IMR-90 (cell line): ENCODE measurements at regions not wholly inside any gene's neighbourhood (a gene's known extent, or its start where the extent isn't known, plus 50 kb on each side); places are given as distances from the start of the nearest gene placed in this dataset.

ENCODE experiments used
- ATAC-seq: fragments of 200-7000 bp; cut with Tn5 transposase; 2 replicates; pipeline ENCODE4 v1.9.1; 2020; ENCODE audit warnings: low read depth, mild to moderate bottlenecking, moderate library complexity
- BruUV-seq: library from RNA; stranded (reverse); fragments of 400-500 nt; replicated peaks from 2 replicates; lab custom pipeline; 2021; lab: Mats Ljungman, UMichigan
- CTCF ChIA-PET: fragments of 300-600 bp; formaldehyde crosslinking; extraction: SDS; loops from one replicate; lab custom pipeline; 2021; ENCODE audit warnings: antibody characterized with exemption; lab: Yijun Ruan, JAX
- POLR2A ChIA-PET: fragments of 300-600 bp; sonication (Branson Sonifier 250); formaldehyde crosslinking; loops from one replicate; lab custom pipeline; 2022; ENCODE audit warnings: antibody characterized with exemption; ENCODE audit not compliant: unreplicated experiment; lab: Charles Lee
- DNase-seq: peaks from one replicate; pipeline ENCODE4 v3.0.0; 2013
- H2AFZ ChIP-seq: replicated peaks from 2 replicates; pipeline ENCODE3; 2013; ENCODE audit warnings: low read length, mild to moderate bottlenecking; ENCODE audit not compliant: poor library complexity
- H2AK5ac ChIP-seq: 2 replicates; pipeline ENCODE4 v1.6.1; 2013; ENCODE audit warnings: low read depth, low read length, inconsistent platforms
- H2AK9ac ChIP-seq: replicated peaks from 2 replicates; pipeline ENCODE3; 2013; ENCODE audit warnings: mild to moderate bottlenecking, low read depth, low read length, moderate library complexity; ENCODE audit not compliant: poor library complexity
- H2BK120ac ChIP-seq: 2 replicates; pipeline ENCODE4 v1.6.1; 2013; ENCODE audit warnings: low read depth, low read length, inconsistent platforms
- H2BK15ac ChIP-seq: 3 replicates; pipeline ENCODE4 v1.6.1; 2013; ENCODE audit warnings: low read depth, low read length, inconsistent platforms
- H2BK20ac ChIP-seq: 2 replicates; pipeline ENCODE4 v1.6.1; 2013; ENCODE audit warnings: low read depth, mild to moderate bottlenecking, inconsistent platforms, low read length, moderate library complexity
- H2BK5ac ChIP-seq: 2 replicates; pipeline ENCODE4 v1.6.1; 2013; ENCODE audit warnings: mild to moderate bottlenecking, low read depth, low read length, inconsistent platforms; ENCODE audit not compliant: poor library complexity, severe bottlenecking
- H3K14ac ChIP-seq: replicated peaks from 2 replicates; pipeline ENCODE4 v1.6.1; 2013; ENCODE audit warnings: low read depth, low read length, inconsistent platforms
- H3K18ac ChIP-seq: 2 replicates; pipeline ENCODE4 v1.6.1; 2013; ENCODE audit warnings: low read depth, low read length, control low read depth
- H3K23ac ChIP-seq: 2 replicates; pipeline ENCODE4 v1.6.1; 2013; ENCODE audit warnings: low read depth, low read length, inconsistent platforms
- H3K27ac ChIP-seq: 2 replicates; pipeline ENCODE4 v1.5.1; 2013; ENCODE audit warnings: mild to moderate bottlenecking, control low read depth, low read length; ENCODE audit not compliant: insufficient read depth
- H3K27me3 ChIP-seq: 2 replicates; pipeline ENCODE4 v1.6.1; 2013; ENCODE audit warnings: low read length; ENCODE audit not compliant: control insufficient read depth, insufficient read depth
- H3K36me3 ChIP-seq: 2 replicates; pipeline ENCODE4 v1.6.1; 2013; ENCODE audit warnings: low read length, mixed read lengths; ENCODE audit not compliant: control insufficient read depth, insufficient read depth
- H3K4ac ChIP-seq: 2 replicates; pipeline ENCODE4 v1.6.1; 2013; ENCODE audit warnings: low read depth, low read length, inconsistent platforms
- H3K4me1 ChIP-seq: 2 replicates; pipeline ENCODE4 v1.6.1; 2013; ENCODE audit warnings: low read length, mixed read lengths; ENCODE audit not compliant: control insufficient read depth, insufficient read depth
- H3K4me2 ChIP-seq: 2 replicates; pipeline ENCODE4 v1.6.1; 2013; ENCODE audit warnings: low read depth, mild to moderate bottlenecking, control low read depth, low read length, moderate library complexity
- H3K4me3 ChIP-seq: 2 replicates; pipeline ENCODE4 v1.5.1; 2013; ENCODE audit warnings: low read depth, mild to moderate bottlenecking, control low read depth, low read length, moderate library complexity; ENCODE audit not compliant: insufficient read depth
- H3K56ac ChIP-seq: 2 replicates; pipeline ENCODE4 v1.6.1; 2013; ENCODE audit warnings: low read length, inconsistent platforms; ENCODE audit not compliant: insufficient read depth; ENCODE audit errors: extremely low read depth
- H3K79me1 ChIP-seq, 2 experiments: 2 replicates each; pipeline ENCODE4 v1.6.1; 2013; ENCODE audit warnings: low read length in 2 of 2, inconsistent platforms in 1 of 2, low read depth in 1 of 2
- H3K9ac ChIP-seq: 2 replicates; pipeline ENCODE4 v1.6.1; 2013; ENCODE audit warnings: low read depth, low read length, control low read depth
- H3K9me1 ChIP-seq: 2 replicates; pipeline ENCODE4 v1.6.1; 2013; ENCODE audit warnings: low read length, inconsistent platforms; ENCODE audit not compliant: insufficient read depth
- H3K9me3 ChIP-seq: 2 replicates; pipeline ENCODE4 v1.6.1; 2013; ENCODE audit warnings: low read length; ENCODE audit not compliant: control insufficient read depth, insufficient read depth
- H4K20me1 ChIP-seq: 2 replicates; pipeline ENCODE4 v1.6.1; 2013; ENCODE audit warnings: low read length, inconsistent platforms; ENCODE audit not compliant: insufficient read depth
- H4K5ac ChIP-seq: 2 replicates; pipeline ENCODE4 v1.6.1; 2013; ENCODE audit warnings: mild to moderate bottlenecking, low read depth, low read length, control low read depth
- H4K8ac ChIP-seq, 2 experiments: 2 replicates each; pipeline ENCODE4 v1.6.1; 2013; ENCODE audit warnings: low read depth in 2 of 2, low read length in 2 of 2, control low read depth in 1 of 2, inconsistent platforms in 1 of 2
- H4K91ac ChIP-seq: 2 replicates; pipeline ENCODE4 v1.6.1; 2013; ENCODE audit warnings: low read depth, low read length, inconsistent platforms; ENCODE audit not compliant: insufficient read depth
- CHD1 ChIP-seq: IDR thresholded peaks from 2 replicates; pipeline ENCODE4 v1.6.1; 2012; ENCODE audit warnings: low read depth, low read length, improper control_type of control experiment
- ELK1 ChIP-seq: fragments of 150-350 bp; IDR thresholded peaks from 2 replicates; pipeline ENCODE4 v1.6.1; 2016; ENCODE audit warnings: low read depth, mild to moderate bottlenecking, low read length, moderate library complexity, borderline replicate concordance
- MXI1 ChIP-seq: IDR thresholded peaks from 2 replicates; pipeline ENCODE4 v1.6.1; 2012; ENCODE audit warnings: low read depth, mild to moderate bottlenecking, low read length, moderate library complexity, borderline replicate concordance
- NFE2L2 ChIP-seq: fragments of 150-350 bp; IDR thresholded peaks from 2 replicates; pipeline ENCODE4 v1.6.1; 2016; ENCODE audit warnings: low read depth, mild to moderate bottlenecking, low read length
- POLR2A ChIP-seq: IDR thresholded peaks from 2 replicates; pipeline ENCODE4 v1.6.1; 2012; ENCODE audit warnings: mild to moderate bottlenecking, low read depth, low read length
- RFX5 ChIP-seq: IDR thresholded peaks from 2 replicates; pipeline ENCODE4 v1.8.0; 2012; ENCODE audit warnings: low read depth, mild to moderate bottlenecking, low read length, moderate library complexity
- WGBS, 2 experiments: methylation state at CpG; one replicate each; pipeline versions ENCODE4 v1.1.5 to v1.1.7; 2013; ENCODE audit warnings: missing lambda C conversion rate in 2 of 2; ENCODE audit not compliant: insufficient read length in 1 of 2; ENCODE audit errors: extremely low coverage in 2 of 2; 5-methylcytosine and 5-hydroxymethylcytosine counted together
- dilution Hi-C: fragments of 300-500 bp; cut with HindIII; formaldehyde crosslinking; loops from one replicate; pipeline ENCODE4 v1.14.3; 2018; ENCODE audit warnings: low sequenced_read_pairs; ENCODE audit not compliant: unreplicated experiment
- in situ Hi-C: fragments of 300-500 bp; cut with MboI; formaldehyde crosslinking; loops from 3 replicates; pipeline ENCODE4 v1.14.3; 2019; ENCODE audit warnings: low sequenced_read_pairs, inconsistent platforms, mixed read lengths
- intact Hi-C: fragments of 100-400 bp; cut with micrococcal nuclease; formaldehyde crosslinking; loops from 2 replicates; pipeline ENCODE4 v1.10.0; 2022

GRCh38 chr10:44153918-44154670 is 230.8 kb downstream of the CXCL12 start:
- dilution Hi-C loops, result no loop called here
- Histone ChIP-seq H2BK120ac (no peak overlapping the region), H3K4me2 (no peak overlapping the region), H3K9ac (no peak overlapping the region), H3K79me1 (no peaks in the 10 kb centered on the region), H2BK20ac (no peak overlapping the region), H3K36me3 (no peaks in the 10 kb centered on the region), H4K20me1 (no peaks in the 10 kb centered on the region), H3K9me3 (peaks cover 6% of the 10 kb centered on the region), H3K4me3 (no peak overlapping the region), H4K5ac (no peak overlapping the region), H3K18ac (no peak overlapping the region), H2AFZ (no peak overlapping the region), H3K4me1 (no peaks in the 10 kb centered on the region), H3K23ac (no peak overlapping the region), H4K91ac (no peak overlapping the region), H3K14ac (no peak overlapping the region), H3K27me3 (no peaks in the 10 kb centered on the region), H2BK15ac (no peak overlapping the region), H3K27ac (no peak overlapping the region), H3K56ac (no peak overlapping the region), H2BK5ac (no peak overlapping the region), H2AK9ac (no peak overlapping the region), H4K8ac (no peak overlapping the region), H3K9me1 (no peaks in the 10 kb centered on the region), H3K4ac (no peak overlapping the region), H2AK5ac (no peak overlapping the region)
- TF ChIP-seq MXI1 (no peak), RFX5 (no peak), ELK1 (no peak), CHD1 (no peak), POLR2A (no peak), NFE2L2 (no peak)
- WGBS, 2 experiments, result no CpG with 5 or more reads among the region's 5 CpGs
- intact Hi-C loops, result no loop called here
- ATAC-seq, result no peak
- DNase-seq, result no peak
- in situ Hi-C loops, result no loop called here
- ChIA-PET POLR2A (no interaction called here), CTCF (no interaction called here)
- BruUV-seq, result no TSS peak
